ENCODE measurements at regions not wholly inside any gene's neighbourhood (a gene's known extent, or its start where the extent isn't known, plus 50 kb on each side); places are given as distances from the start of the nearest gene placed in this dataset.
"Not testable (repeated sequence)": the region's sequence is repeated elsewhere in the genome, so short reads cannot be mapped to it uniquely, and the experiment has no call there.

- Histone ChIP-seq H4K20me1 (ENCODE audit: insufficient read depth) (no peaks in the 10 kb centered on the region), H3K27ac (no peak overlapping the region), H3K9ac (no peak overlapping the region), H3K36me3 (ENCODE audit: low read depth) (no peaks in the 10 kb centered on the region), H3K9me3 (ENCODE audit: low read depth) (no peaks in the 10 kb centered on the region), H3K9me2 (ENCODE audit: insufficient read depth) (no peaks in the 10 kb centered on the region), H3K27me3 (replicated peaks; ENCODE audit: insufficient read depth) (no peaks in the 10 kb centered on the region), H3K4me3 (no peak overlapping the region), H3K4me2 (ENCODE audit: unreplicated experiment) (no peak overlapping the region), H3K79me2 (ENCODE audit: insufficient read depth) (no peaks in the 10 kb centered on the region), H3K4me1 (ENCODE audit: insufficient read depth) (no peaks in the 10 kb centered on the region), H2AFZ (no peak overlapping the region), H3F3A (ENCODE audit: insufficient read depth) (no peaks in the 10 kb centered on the region)
- 22 to 28% methylated on average over 1 of the region's 1 CpG for WGBS, 2 experiments (ENCODE audit: low coverage in 1 of 2, low lambda C conversion rate in 2 of 2, missing lambda C conversion rate in 2 of 2)
- TF ChIP-seq EZH2 (IDR thresholded peaks at IDR 0.05; ENCODE audit: insufficient read depth, poor library complexity, severe bottlenecking) (no peak), EZH2phosphoT487 (IDR thresholded peaks at IDR 0.05; ENCODE audit: insufficient read depth, low read depth) (no peak)
- DNase-seq, result no peak
- in situ Hi-C loops (cut with MboI), result no loop called here
Measured at GRCh38 chr3:20999661-21000060, 751.3 kb downstream of the ZNF385D start.

- no peak overlapping the region for H3K4me3 ChIP-seq
- no peaks in the 10 kb centered on the region for H3K4me1 ChIP-seq (ENCODE audit: insufficient read depth)
- H3K79me2 ChIP-seq (ENCODE audit: insufficient read depth), result no peaks in the 10 kb centered on the region
- no peak overlapping the region for H3K27ac ChIP-seq
- H3K9ac ChIP-seq, result no peak overlapping the region
- no peaks in the 10 kb centered on the region for H3K9me3 ChIP-seq (ENCODE audit: low read depth)
- WGBS, 2 experiments (ENCODE audit: low coverage in 1 of 2, low lambda C conversion rate in 2 of 2, missing lambda C conversion rate in 2 of 2), result 81 to 92% methylated on average over 2 of the region's 2 CpGs
- H3K27me3 ChIP-seq (replicated peaks; ENCODE audit: insufficient read depth), result no peaks in the 10 kb centered on the region
- H3K9me2 ChIP-seq (ENCODE audit: insufficient read depth), result no peaks in the 10 kb centered on the region
- H2AFZ ChIP-seq, result no peak overlapping the region
- no peak for DNase-seq
- H3F3A ChIP-seq (ENCODE audit: insufficient read depth), result no peaks in the 10 kb centered on the region
- H3K36me3 ChIP-seq (ENCODE audit: low read depth), result no peaks in the 10 kb centered on the region
- H3K4me2 ChIP-seq (ENCODE audit: unreplicated experiment), result no peak overlapping the region
- no peaks in the 10 kb centered on the region for H4K20me1 ChIP-seq (ENCODE audit: insufficient read depth)
- TF ChIP-seq EZH2phosphoT487 (IDR thresholded peaks at IDR 0.05; ENCODE audit: insufficient read depth, low read depth) (no peak), EZH2 (IDR thresholded peaks at IDR 0.05; ENCODE audit: insufficient read depth, poor library complexity, severe bottlenecking) (no peak)
- in situ Hi-C loops (cut with MboI), result no loop called here
Measured at GRCh38 chr3:20997183-20997582, 753.8 kb downstream of the ZNF385D start.

GRCh38 chr3:20990896-20991295 is 760.1 kb downstream of the ZNF385D start:
- H3K4me1 ChIP-seq (ENCODE audit: insufficient read depth), result no peaks in the 10 kb centered on the region
- H3F3A ChIP-seq (ENCODE audit: insufficient read depth), result no peaks in the 10 kb centered on the region
- no peak overlapping the region for H3K9ac ChIP-seq
- no peaks in the 10 kb centered on the region for H3K9me2 ChIP-seq (ENCODE audit: insufficient read depth)
- no peak for DNase-seq
- in situ Hi-C loops (cut with MboI), result no loop called here
- no peaks in the 10 kb centered on the region for H3K79me2 ChIP-seq (ENCODE audit: insufficient read depth)
- H3K4me2 ChIP-seq (ENCODE audit: unreplicated experiment), result no peak overlapping the region
- no peaks in the 10 kb centered on the region for H4K20me1 ChIP-seq (ENCODE audit: insufficient read depth)
- 47 to 56% methylated on average over 1 of the region's 1 CpG for WGBS, 2 experiments (ENCODE audit: low coverage in 1 of 2, low lambda C conversion rate in 2 of 2, missing lambda C conversion rate in 2 of 2)
- H3K27me3 ChIP-seq (replicated peaks; ENCODE audit: insufficient read depth), result no peaks in the 10 kb centered on the region
- H2AFZ ChIP-seq, result no peak overlapping the region
- no peaks in the 10 kb centered on the region for H3K9me3 ChIP-seq (ENCODE audit: low read depth)
- H3K36me3 ChIP-seq (ENCODE audit: low read depth), result no peaks in the 10 kb centered on the region
- TF ChIP-seq EZH2phosphoT487 (IDR thresholded peaks at IDR 0.05; ENCODE audit: insufficient read depth, low read depth) (no peak), EZH2 (IDR thresholded peaks at IDR 0.05; ENCODE audit: insufficient read depth, poor library complexity, severe bottlenecking) (no peak)
- H3K4me3 ChIP-seq, result no peak overlapping the region
- H3K27ac ChIP-seq, result no peak overlapping the region

- H3K4me1 ChIP-seq (ENCODE audit: insufficient read depth); H3K27me3 ChIP-seq (replicated peaks; ENCODE audit: insufficient read depth); H3K9me2 ChIP-seq (ENCODE audit: insufficient read depth); DNase-seq; H2AFZ ChIP-seq; H3K27ac ChIP-seq; H3K4me2 ChIP-seq (ENCODE audit: unreplicated experiment); H4K20me1 ChIP-seq (ENCODE audit: insufficient read depth); H3K79me2 ChIP-seq (ENCODE audit: insufficient read depth); H3K4me3 ChIP-seq; H3K36me3 ChIP-seq (ENCODE audit: low read depth); H3K9ac ChIP-seq; in situ Hi-C loops (cut with MboI); H3F3A ChIP-seq (ENCODE audit: insufficient read depth); H3K9me3 ChIP-seq (ENCODE audit: low read depth): not testable (repeated sequence)
Measured at GRCh38 chr3:20989653-20990052, 761.4 kb downstream of the ZNF385D start.

GRCh38 chr3:20984594-20985205 is 766.3 kb downstream of the ZNF385D start:
- H3K9me3 ChIP-seq (ENCODE audit: low read depth), result no peaks in the 10 kb centered on the region
- H3K36me3 ChIP-seq (ENCODE audit: low read depth), result no peaks in the 10 kb centered on the region
- in situ Hi-C loops (cut with MboI), result no loop called here
- H4K20me1 ChIP-seq (ENCODE audit: insufficient read depth), result no peaks in the 10 kb centered on the region
- DNase-seq, result no peak
- H3K4me1 ChIP-seq (ENCODE audit: insufficient read depth), result no peaks in the 10 kb centered on the region
- H3K27ac ChIP-seq, result no peak overlapping the region
- no peak overlapping the region for H3K4me2 ChIP-seq (ENCODE audit: unreplicated experiment)
- no peaks in the 10 kb centered on the region for H3F3A ChIP-seq (ENCODE audit: insufficient read depth)
- WGBS, 2 experiments (ENCODE audit: low coverage in 1 of 2, low lambda C conversion rate in 2 of 2, missing lambda C conversion rate in 2 of 2), result 15 to 24% methylated on average over 2 of the region's 2 CpGs
- H3K79me2 ChIP-seq (ENCODE audit: insufficient read depth), result no peaks in the 10 kb centered on the region
- no peaks in the 10 kb centered on the region for H3K27me3 ChIP-seq (replicated peaks; ENCODE audit: insufficient read depth)
- H2AFZ ChIP-seq, result no peak overlapping the region
- H3K4me3 ChIP-seq, result no peak overlapping the region
- H3K9me2 ChIP-seq (ENCODE audit: insufficient read depth), result no peaks in the 10 kb centered on the region
- TF ChIP-seq EZH2 (IDR thresholded peaks at IDR 0.05; ENCODE audit: insufficient read depth, poor library complexity, severe bottlenecking) (no peak), EZH2phosphoT487 (IDR thresholded peaks at IDR 0.05; ENCODE audit: insufficient read depth, low read depth) (no peak)
- H3K9ac ChIP-seq, result no peak overlapping the region
